ENCODE measurements at regions not wholly inside any gene's neighbourhood (a gene's known extent, or its start where the extent isn't known, plus 50 kb on each side); places are given as distances from the start of the nearest gene placed in this dataset.

- H3K27me3 ChIP-seq (replicated peaks): no peaks in the 10 kb centered on the region
- peak in 1 of 2 experiments; percentile 16 for DNase-seq (ENCODE audit: low read depth in 1 of 2, low spot score in 2 of 2)
Measured at GRCh38 chr5:171593976-171594375, 174.5 kb downstream of the FGF18 start.

GRCh38 chr5:171595401-171595800 lies 176.0 kb downstream of the FGF18 start:
- DNase-seq (ENCODE audit: low read depth in 1 of 2, low spot score in 2 of 2): no peak
- peaks cover 21% of the 10 kb centered on the region for H3K4me1 ChIP-seq (replicated peaks)
- no peak overlapping the region for H3K27ac ChIP-seq
- 0 out of 2 replicates have a peak, but pooled peaks cover 3% of the 10 kb centered on the region for H3K9me3 ChIP-seq (replicated peaks)
- H3K27me3 ChIP-seq (replicated peaks): no peaks in the 10 kb centered on the region
- H3K36me3 ChIP-seq: no peaks in the 10 kb centered on the region
- no peak overlapping the region for H3K4me3 ChIP-seq

More at GRCh38 chr5:171593976-171594375, 174.5 kb downstream of the FGF18 start:
- no peak overlapping the region for H3K27ac ChIP-seq
- H3K36me3 ChIP-seq: no peaks in the 10 kb centered on the region
- H3K9me3 ChIP-seq (replicated peaks): 0 out of 2 replicates have a peak, but pooled peaks cover 3% of the 10 kb centered on the region
- peaks cover 21% of the 10 kb centered on the region for H3K4me1 ChIP-seq (replicated peaks)
- no peak overlapping the region for H3K4me3 ChIP-seq

- H3K36me3 ChIP-seq: no peaks in the 10 kb centered on the region
- peak overlapping the region; percentile 26 for H3K27ac ChIP-seq
- 0 out of 2 replicates have a peak, but pooled peaks cover 3% of the 10 kb centered on the region for H3K9me3 ChIP-seq (replicated peaks)
- peaks cover 21% of the 10 kb centered on the region for H3K4me1 ChIP-seq (replicated peaks)
- DNase-seq (ENCODE audit: low read depth in 1 of 2, low spot score in 2 of 2): peak; percentile 57 to 69
- no peak overlapping the region for H3K4me3 ChIP-seq
- H3K27me3 ChIP-seq (replicated peaks): no peaks in the 10 kb centered on the region
Measured at GRCh38 chr5:171595801-171596231, 176.4 kb downstream of the FGF18 start.

- H3K27me3 ChIP-seq (replicated peaks): no peaks in the 10 kb centered on the region
- H3K4me3 ChIP-seq: no peak overlapping the region
- DNase-seq (ENCODE audit: low read depth in 1 of 2, low spot score in 2 of 2): peak; percentile 93 to 95
- H3K9me3 ChIP-seq (replicated peaks): 0 out of 2 replicates have a peak, but pooled peaks cover 3% of the 10 kb centered on the region
- H3K36me3 ChIP-seq: no peaks in the 10 kb centered on the region
- H3K27ac ChIP-seq: peak overlapping the region; percentile 26
- peaks cover 21% of the 10 kb centered on the region for H3K4me1 ChIP-seq (replicated peaks)
Measured at GRCh38 chr5:171596391-171596878, 177.0 kb downstream of the FGF18 start.

- Histone ChIP-seq H3K27ac (no peak overlapping the region), H3K36me3 (no peaks in the 10 kb centered on the region), H3K4me1 (replicated peaks) (peaks cover 18% of the 10 kb centered on the region), H3K27me3 (replicated peaks) (peaks cover 7% of the 10 kb centered on the region; the same call in 1 of the 2 replicates), H3K9me3 (replicated peaks) (0 out of 2 replicates have a peak, but pooled peaks cover 3% of the 10 kb centered on the region), H3K4me3 (no peak overlapping the region)
- DNase-seq (ENCODE audit: low read depth in 1 of 2, low spot score in 2 of 2): peak in 1 of 2 experiments; percentile 33
Measured at GRCh38 chr5:171597946-171598640, 178.6 kb downstream of the FGF18 start.

GRCh38 chr5:171598641-171599152 lies 179.2 kb downstream of the FGF18 start:
- Histone ChIP-seq H3K4me3 (no peak overlapping the region), H3K27me3 (replicated peaks) (peaks cover 10% of the 10 kb centered on the region; the same call in 1 of the 2 replicates), H3K9me3 (replicated peaks) (0 out of 2 replicates have a peak, but pooled peaks cover 3% of the 10 kb centered on the region), H3K27ac (no peak overlapping the region), H3K4me1 (replicated peaks) (peaks cover 18% of the 10 kb centered on the region), H3K36me3 (no peaks in the 10 kb centered on the region)
- peak in 1 of 2 experiments; percentile 14 for DNase-seq (ENCODE audit: low read depth in 1 of 2, low spot score in 2 of 2)

- peak in 1 of 2 experiments; percentile 38 for DNase-seq (ENCODE audit: low read depth in 1 of 2, low spot score in 2 of 2)
- Histone ChIP-seq H3K36me3 (no peaks in the 10 kb centered on the region), H3K27me3 (replicated peaks) (peaks cover 13% of the 10 kb centered on the region; the same call in 1 of the 2 replicates), H3K4me3 (no peak overlapping the region), H3K4me1 (replicated peaks) (peaks cover 18% of the 10 kb centered on the region), H3K27ac (no peak overlapping the region), H3K9me3 (replicated peaks) (0 out of 2 replicates have a peak, but pooled peaks cover 3% of the 10 kb centered on the region)
Measured at GRCh38 chr5:171599411-171599810, 180.0 kb downstream of the FGF18 start.

- Histone ChIP-seq H3K27me3 (replicated peaks) (peaks cover 13% of the 10 kb centered on the region; the same call in 1 of the 2 replicates), H3K9me3 (replicated peaks) (0 out of 2 replicates have a peak, but pooled peaks cover 3% of the 10 kb centered on the region), H3K4me3 (no peak overlapping the region), H3K36me3 (no peaks in the 10 kb centered on the region), H3K27ac (no peak overlapping the region), H3K4me1 (replicated peaks) (peaks cover 18% of the 10 kb centered on the region)
- DNase-seq (ENCODE audit: low read depth in 1 of 2, low spot score in 2 of 2): peak in 1 of 2 experiments; percentile 37
Measured at GRCh38 chr5:171599957-171600612, 180.6 kb downstream of the FGF18 start.

- peak in 1 of 2 experiments; percentile 37 for DNase-seq (ENCODE audit: low read depth in 1 of 2, low spot score in 2 of 2)
- Histone ChIP-seq H3K9me3 (replicated peaks) (no peaks in the 10 kb centered on the region), H3K36me3 (no peaks in the 10 kb centered on the region), H3K27ac (no peak overlapping the region), H3K27me3 (replicated peaks) (peaks cover 13% of the 10 kb centered on the region; the same call in 1 of the 2 replicates), H3K4me1 (replicated peaks) (peaks cover 12% of the 10 kb centered on the region), H3K4me3 (no peak overlapping the region)
Measured at GRCh38 chr5:171600741-171601265, 181.4 kb downstream of the FGF18 start.

GRCh38 chr5:171601266-171601881 lies 181.9 kb downstream of the FGF18 start:
- Histone ChIP-seq H3K27me3 (replicated peaks) (peaks cover 13% of the 10 kb centered on the region; the same call in 1 of the 2 replicates), H3K36me3 (no peaks in the 10 kb centered on the region), H3K4me1 (replicated peaks) (peaks cover 6% of the 10 kb centered on the region)

GRCh38 chr5:171603591-171603990 lies 182.0 kb upstream of the SMIM23 start:
- H3K4me1 ChIP-seq (replicated peaks): no peaks in the 10 kb centered on the region
- peaks cover 22% of the 10 kb centered on the region for H3K27me3 ChIP-seq (replicated peaks)
- DNase-seq (ENCODE audit: low read depth in 1 of 2, low spot score in 2 of 2): peak in 1 of 2 experiments; percentile 19
- no peak overlapping the region for H3K27ac ChIP-seq
- H3K4me3 ChIP-seq: no peak overlapping the region
- H3K36me3 ChIP-seq: no peaks in the 10 kb centered on the region
- H3K9me3 ChIP-seq (replicated peaks): no peaks in the 10 kb centered on the region

More at GRCh38 chr5:171601266-171601881, 181.9 kb downstream of the FGF18 start:
- H3K27ac ChIP-seq: no peak overlapping the region
- H3K4me3 ChIP-seq: no peak overlapping the region
- no peaks in the 10 kb centered on the region for H3K9me3 ChIP-seq (replicated peaks)
- DNase-seq (ENCODE audit: low read depth in 1 of 2, low spot score in 2 of 2): peak in 1 of 2 experiments; percentile 45

GRCh38 chr5:171604195-171604594 lies 181.4 kb upstream of the SMIM23 start:
- H3K27ac ChIP-seq: no peak overlapping the region
- no peaks in the 10 kb centered on the region for H3K36me3 ChIP-seq

More at GRCh38 chr5:171604195-171604594, 181.4 kb upstream of the SMIM23 start:
- Histone ChIP-seq H3K9me3 (replicated peaks) (0 out of 2 replicates have a peak, but pooled peaks cover 3% of the 10 kb centered on the region), H3K27me3 (replicated peaks) (peaks cover 22% of the 10 kb centered on the region), H3K4me1 (replicated peaks) (no peaks in the 10 kb centered on the region), H3K4me3 (no peak overlapping the region)
- no peak for DNase-seq (ENCODE audit: low read depth in 1 of 2, low spot score in 2 of 2)
